ENCODE measurements at regions not wholly inside any gene's neighbourhood (a gene's known extent, or its start where the extent isn't known, plus 50 kb on each side); places are given as distances from the start of the nearest gene placed in this dataset.

DNA sequence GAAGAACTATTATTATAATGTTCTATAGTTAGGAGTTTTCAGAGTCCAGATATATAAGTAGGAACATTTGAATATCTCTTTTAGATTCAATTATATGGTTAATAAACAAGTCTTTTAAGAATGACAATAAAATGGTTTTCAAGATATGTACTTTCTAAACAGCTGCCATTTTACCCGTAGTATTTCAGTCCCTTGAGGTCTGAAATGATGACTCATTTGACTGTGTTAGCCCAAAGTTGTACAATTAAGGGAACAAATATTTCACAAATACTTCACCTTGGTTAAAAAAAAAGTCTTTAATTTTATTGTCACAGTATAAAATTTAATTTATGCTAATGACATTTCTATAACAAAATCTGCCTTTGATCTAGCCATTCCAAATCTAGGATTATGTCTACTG lies 91.6 kb upstream of the TANK start:
- TF ChIP-seq POLR2AphosphoS5 (IDR thresholded peaks at IDR 0.05) = no peak
- no peak for TF ChIP-seq POLR2A (IDR thresholded peaks at IDR 0.05)
